GM21786 (cell line): ENCODE measurements at regions not wholly inside any gene's neighbourhood (a gene's known extent, or its start where the extent isn't known, plus 50 kb on each side); places are given as distances from the start of the nearest gene placed in this dataset.

Source experiments
- ATAC-seq: cut with Tn5 transposase; IDR thresholded peaks from one replicate; pipeline ENCODE4 v1.9.1; 2021; ENCODE audit not compliant: unreplicated experiment

- no peak for ATAC-seq
Measured at GRCh38 chr2:217081799-217082198, 221.9 kb upstream of the TNP1 start.

- ATAC-seq, result no peak
Measured at GRCh38 chr2:217079165-217079564, 219.3 kb upstream of the TNP1 start.

GRCh38 chr2:217077831-217078407 is 218.1 kb upstream of the TNP1 start:
- no peak for ATAC-seq

GRCh38 chr2:217076657-217077232 is 216.9 kb upstream of the TNP1 start:
- ATAC-seq, result no peak

GRCh38 chr2:217076058-217076435 is 216.2 kb upstream of the TNP1 start:
- ATAC-seq, result no peak

- no peak for ATAC-seq
Measured at GRCh38 chr2:217075268-217076057, 215.6 kb upstream of the TNP1 start.

- ATAC-seq, result no peak
Measured at GRCh38 chr2:217074576-217075255, 214.9 kb upstream of the TNP1 start.

- ATAC-seq, result no peak
Measured at GRCh38 chr2:217071416-217071815, 211.6 kb upstream of the TNP1 start.

GRCh38 chr2:217070611-217071010 is 210.7 kb upstream of the TNP1 start:
- no peak for ATAC-seq

- no peak for ATAC-seq
Measured at GRCh38 chr2:217070043-217070430, 210.2 kb upstream of the TNP1 start.

GRCh38 chr2:217069263-217070042 is 209.6 kb upstream of the TNP1 start:
- no peak for ATAC-seq

- ATAC-seq, result no peak
Measured at GRCh38 chr2:217068677-217069250, 208.9 kb upstream of the TNP1 start.

- no peak for ATAC-seq
Measured at GRCh38 chr2:217067787-217068186, 207.9 kb upstream of the TNP1 start.

- no peak for ATAC-seq
Measured at GRCh38 chr2:217066510-217067270, 206.8 kb upstream of the TNP1 start.

- no peak for ATAC-seq
Measured at GRCh38 chr2:217065695-217066405, 206.0 kb upstream of the TNP1 start.

- no peak for ATAC-seq
Measured at GRCh38 chr2:217065012-217065290, 205.1 kb upstream of the TNP1 start.

- no peak for ATAC-seq
Measured at GRCh38 chr2:217064234-217065011, 204.6 kb upstream of the TNP1 start.

GRCh38 chr2:217063238-217063755 is 203.4 kb upstream of the TNP1 start:
- no peak for ATAC-seq

- no peak for ATAC-seq
Measured at GRCh38 chr2:217062768-217063167, 202.9 kb upstream of the TNP1 start.
